ENCODE measurements at regions not wholly inside any gene's neighbourhood (a gene's known extent, or its start where the extent isn't known, plus 50 kb on each side); places are given as distances from the start of the nearest gene placed in this dataset.

GRCh38 chr17:83147280-83147679 lies 67.9 kb downstream of the METRNL start:
- Histone ChIP-seq H3K27ac (no peak overlapping the region), H3K27me3 (ENCODE audit: insufficient read depth in 3 of 3, low read length in 2 of 3) (peaks cover 0 to 25% (median 10%) of the 10 kb centered on the region in 3 donors), H3K4me3 (no peak overlapping the region), H3K9me3 (no peaks in the 10 kb centered on the region), H3K36me3 (ENCODE audit: insufficient read depth in 1 of 2, low read depth in 1 of 2) (no peaks in the 10 kb centered on the region), H3K4me1 (no peaks in the 10 kb centered on the region)
- TF ChIP-seq CTCF (IDR thresholded peaks at IDR 0.05): no peak
- DNase-seq (no peak), ATAC-seq (no peak)
- intact Hi-C loops (cut with DNase I): no loop called here

- 86 to 88% (median 87%) methylated on average over 16 to 17 of the region's 17 CpGs for WGBS, 3 donors
- no peak for ATAC-seq
- no peaks in the 10 kb centered on the region for H3K9me3 ChIP-seq
- no peak overlapping the region for H3K4me3 ChIP-seq
- no peak overlapping the region for H3K27ac ChIP-seq
- intact Hi-C loops (cut with DNase I): no loop called here
- peaks cover under 1% of the 10 kb centered on the region for H3K4me1 ChIP-seq
- H3K27me3 ChIP-seq (ENCODE audit: insufficient read depth in 3 of 3, low read length in 2 of 3): peaks cover 0 to 37% (median 11%) of the 10 kb centered on the region in 3 donors
- no peak for DNase-seq
- no peaks in the 10 kb centered on the region for H3K36me3 ChIP-seq (ENCODE audit: insufficient read depth in 1 of 2, low read depth in 1 of 2)
- TF ChIP-seq CTCF (IDR thresholded peaks at IDR 0.05): no peak
These were observed 69.1 kb downstream of the METRNL start for GRCh38 chr17:83148317-83149028.

- Histone ChIP-seq H3K27me3 (ENCODE audit: insufficient read depth in 3 of 3, low read length in 2 of 3) (peaks cover 0 to 44% (median 11%) of the 10 kb centered on the region in 3 donors), H3K36me3 (ENCODE audit: insufficient read depth in 1 of 2, low read depth in 1 of 2) (no peaks in the 10 kb centered on the region), H3K4me3 (no peak overlapping the region), H3K27ac (no peak overlapping the region), H3K9me3 (no peaks in the 10 kb centered on the region), H3K4me1 (peaks cover 5% of the 10 kb centered on the region)
- DNase-seq: no peak
- 91 to 95% (median 95%) methylated on average over 9 of the region's 9 CpGs for WGBS, 3 donors
- no peak for TF ChIP-seq CTCF (IDR thresholded peaks at IDR 0.05)
- intact Hi-C loops (cut with DNase I): no loop called here
- no peak for ATAC-seq
These were observed 69.8 kb downstream of the METRNL start for GRCh38 chr17:83149029-83149725.

- no peak overlapping the region for H3K27ac ChIP-seq
- TF ChIP-seq CTCF (IDR thresholded peaks at IDR 0.05): no peak
- H3K4me1 ChIP-seq: peaks cover 5% of the 10 kb centered on the region
- peaks cover 0 to 50% (median 11%) of the 10 kb centered on the region in 3 donors for H3K27me3 ChIP-seq (ENCODE audit: insufficient read depth in 3 of 3, low read length in 2 of 3)
- no peak for DNase-seq
- ATAC-seq: no peak
- no peaks in the 10 kb centered on the region for H3K36me3 ChIP-seq (ENCODE audit: insufficient read depth in 1 of 2, low read depth in 1 of 2)
- intact Hi-C loops (cut with DNase I): no loop called here
- WGBS, 3 donors: 84 to 87% (median 86%) methylated on average over 15 of the region's 15 CpGs
- no peaks in the 10 kb centered on the region for H3K9me3 ChIP-seq
- no peak overlapping the region for H3K4me3 ChIP-seq
These were observed 70.4 kb downstream of the METRNL start for GRCh38 chr17:83149761-83150251.

All from psoas muscle (tissue), 7 donors.